ENCODE measurements at regions not wholly inside any gene's neighbourhood (a gene's known extent, or its start where the extent isn't known, plus 50 kb on each side); places are given as distances from the start of the nearest gene placed in this dataset.

GRCh38 chr9:88077071-88077617, 61.1 kb downstream of the SPATA31C2 start:
- DNase-seq (ENCODE audit: extremely low read depth in 1 of 11, low read depth in 9 of 11, low spot score in 4 of 11) = no peak

GRCh38 chr9:88076286-88077070, 61.8 kb downstream of the SPATA31C2 start:
- peak; percentile 53 to 81 (median 72) for DNase-seq (ENCODE audit: extremely low read depth in 1 of 11, low read depth in 9 of 11, low spot score in 4 of 11)

- DNase-seq (ENCODE audit: extremely low read depth in 1 of 11, low read depth in 9 of 11, low spot score in 4 of 11) = no peak
Measured at GRCh38 chr9:88075966-88076285, 62.3 kb downstream of the SPATA31C2 start.

GRCh38 chr9:88075506-88075905, 62.8 kb downstream of the SPATA31C2 start:
- no peak for DNase-seq (ENCODE audit: extremely low read depth in 1 of 11, low read depth in 9 of 11, low spot score in 4 of 11)

GRCh38 chr9:88074931-88075330, 63.3 kb downstream of the SPATA31C2 start:
- no peak for DNase-seq (ENCODE audit: extremely low read depth in 1 of 11, low read depth in 9 of 11, low spot score in 4 of 11)

GRCh38 chr9:88072831-88073375, 65.4 kb downstream of the SPATA31C2 start:
- DNase-seq (ENCODE audit: extremely low read depth in 1 of 11, low read depth in 9 of 11, low spot score in 4 of 11) = no peak

GRCh38 chr9:88071331-88071730, 66.9 kb downstream of the SPATA31C2 start:
- DNase-seq (ENCODE audit: extremely low read depth in 1 of 11, low read depth in 9 of 11, low spot score in 4 of 11) = no peak

- peak in 1 of 11 donors; percentile 3 for DNase-seq (ENCODE audit: extremely low read depth in 1 of 11, low read depth in 9 of 11, low spot score in 4 of 11)
Measured at GRCh38 chr9:88065619-88066018, 72.7 kb downstream of the SPATA31C2 start.

- no peak for DNase-seq (ENCODE audit: extremely low read depth in 1 of 11, low read depth in 9 of 11, low spot score in 4 of 11)
Measured at GRCh38 chr9:88064554-88064953, 73.7 kb downstream of the SPATA31C2 start.

- DNase-seq (ENCODE audit: extremely low read depth in 1 of 11, low read depth in 9 of 11, low spot score in 4 of 11) = no peak
Measured at GRCh38 chr9:88060746-88061145, 77.5 kb downstream of the SPATA31C2 start.

- no peak for DNase-seq (ENCODE audit: extremely low read depth in 1 of 11, low read depth in 9 of 11, low spot score in 4 of 11)
Measured at GRCh38 chr9:88059469-88059868, 78.8 kb downstream of the SPATA31C2 start.

- DNase-seq (ENCODE audit: extremely low read depth in 1 of 11, low read depth in 9 of 11, low spot score in 4 of 11) = no peak
Measured at GRCh38 chr9:88056876-88057275, 81.4 kb downstream of the SPATA31C2 start.

GRCh38 chr9:88053856-88054501, 79.6 kb upstream of the CDK20 start:
- no peak for DNase-seq (ENCODE audit: extremely low read depth in 1 of 11, low read depth in 9 of 11, low spot score in 4 of 11)

- DNase-seq (ENCODE audit: extremely low read depth in 1 of 11, low read depth in 9 of 11, low spot score in 4 of 11) = peak in 2 of 11 donors; percentile 12 to 15
Measured at GRCh38 chr9:88052321-88052965, 78.1 kb upstream of the CDK20 start.

- DNase-seq (ENCODE audit: extremely low read depth in 1 of 11, low read depth in 9 of 11, low spot score in 4 of 11) = no peak
Measured at GRCh38 chr9:88051138-88051537, 76.8 kb upstream of the CDK20 start.

- DNase-seq (ENCODE audit: extremely low read depth in 1 of 11, low read depth in 9 of 11, low spot score in 4 of 11) = no peak
Measured at GRCh38 chr9:88049677-88050307, 75.5 kb upstream of the CDK20 start.

- DNase-seq (ENCODE audit: extremely low read depth in 1 of 11, low read depth in 9 of 11, low spot score in 4 of 11) = no peak
Measured at GRCh38 chr9:88046542-88046941, 72.2 kb upstream of the CDK20 start.

- no peak for DNase-seq (ENCODE audit: extremely low read depth in 1 of 11, low read depth in 9 of 11, low spot score in 4 of 11)
Measured at GRCh38 chr9:88045686-88046085, 71.4 kb upstream of the CDK20 start.

GRCh38 chr9:88044200-88044599, 69.9 kb upstream of the CDK20 start:
- no peak for DNase-seq (ENCODE audit: extremely low read depth in 1 of 11, low read depth in 9 of 11, low spot score in 4 of 11)

Measured in renal cortex interstitium (tissue), 11 donors.